ENCODE measurements at regions not wholly inside any gene's neighbourhood (a gene's known extent, or its start where the extent isn't known, plus 50 kb on each side); places are given as distances from the start of the nearest gene placed in this dataset.

GRCh38 chr4:35695421-35695820, 548.9 kb downstream of the ARAP2 start:
- WGBS (ENCODE audit: insufficient coverage) = no CpG with 5 or more reads among the region's 2 CpGs
- no peaks in the 10 kb centered on the region for H3K27me3 Mint-ChIP-seq (ENCODE audit: low read depth in 3 of 3)

GRCh38 chr4:35697210-35697736, 547.0 kb downstream of the ARAP2 start:
- intact Hi-C loops (cut with micrococcal nuclease) = no loop called here
- no peaks in the 10 kb centered on the region for H3K27me3 Mint-ChIP-seq (ENCODE audit: low read depth in 3 of 3)
- H3K9me3 ChIP-seq (replicated peaks in 1 of 2; ENCODE audit: control insufficient read depth in 1 of 2, insufficient read depth in 1 of 2, low read length in 2 of 2) = peaks cover 0 to 3% of the 10 kb centered on the region in 2 donors

More at GRCh38 chr4:35695421-35695820, 548.9 kb downstream of the ARAP2 start:
- Histone ChIP-seq H3K36me3 (replicated peaks in 1 of 2; ENCODE audit: control insufficient read depth in 1 of 2, insufficient read depth in 2 of 2, low read length in 2 of 2) (no peaks in the 10 kb centered on the region), H3K27me3 (ENCODE audit: control insufficient read depth in 2 of 2, insufficient read depth in 2 of 2, low read length in 2 of 2) (no peaks in the 10 kb centered on the region), H3K9me3 (replicated peaks in 1 of 2; ENCODE audit: control insufficient read depth in 1 of 2, insufficient read depth in 1 of 2, low read length in 2 of 2) (peaks cover 0 to 3% of the 10 kb centered on the region in 2 donors), H4K20me1 (ENCODE audit: insufficient read depth, low read length) (no peaks in the 10 kb centered on the region), H3K79me2 (ENCODE audit: insufficient read depth, low read length) (no peaks in the 10 kb centered on the region), H3K4me1 (ENCODE audit: control insufficient read depth in 1 of 2, insufficient read depth in 2 of 2, low read length in 2 of 2) (no peaks in the 10 kb centered on the region), H3K4me3 (replicated peaks in 1 of 3; ENCODE audit: low read depth in 2 of 3, low read length in 3 of 3) (no peak overlapping the region), H3K9ac (ENCODE audit: insufficient read depth, low read length, poor library complexity, severe bottlenecking) (no peak overlapping the region), H2AFZ (ENCODE audit: insufficient read depth, low read depth, low read length, poor library complexity, severe bottlenecking) (no peak overlapping the region), H3K4me2 (replicated peaks; ENCODE audit: extremely low read depth, low read length, poor library complexity, severe bottlenecking) (no peak overlapping the region), H3K27ac (ENCODE audit: low read depth in 1 of 2, low read length in 2 of 2) (no peak overlapping the region)
- TF ChIP-seq CTCF (IDR thresholded peaks at IDR 0.05) = no peak
- no peak for DNase-seq
- H3K4me1 Mint-ChIP-seq = no peaks in the 10 kb centered on the region
- intact Hi-C loops (cut with micrococcal nuclease) = no loop called here
- no peak overlapping the region for H3K4me3 Mint-ChIP-seq
- H3K36me3 Mint-ChIP-seq = no peaks in the 10 kb centered on the region
- peaks cover 0 to 10% (median 3%) of the 10 kb centered on the region in 7 donors for H3K9me3 Mint-ChIP-seq
- H3K27ac Mint-ChIP-seq = no peak overlapping the region

More at GRCh38 chr4:35697210-35697736, 547.0 kb downstream of the ARAP2 start:
- Histone ChIP-seq H3K79me2 (ENCODE audit: insufficient read depth, low read length) (no peaks in the 10 kb centered on the region), H3K4me1 (ENCODE audit: control insufficient read depth in 1 of 2, insufficient read depth in 2 of 2, low read length in 2 of 2) (no peaks in the 10 kb centered on the region), H4K20me1 (ENCODE audit: insufficient read depth, low read length) (no peaks in the 10 kb centered on the region), H3K36me3 (replicated peaks in 1 of 2; ENCODE audit: control insufficient read depth in 1 of 2, insufficient read depth in 2 of 2, low read length in 2 of 2) (no peaks in the 10 kb centered on the region), H3K27me3 (ENCODE audit: control insufficient read depth in 2 of 2, insufficient read depth in 2 of 2, low read length in 2 of 2) (no peaks in the 10 kb centered on the region), H3K4me2 (replicated peaks; ENCODE audit: extremely low read depth, low read length, poor library complexity, severe bottlenecking) (no peak overlapping the region), H2AFZ (ENCODE audit: insufficient read depth, low read depth, low read length, poor library complexity, severe bottlenecking) (no peak overlapping the region), H3K27ac (ENCODE audit: low read depth in 1 of 2, low read length in 2 of 2) (no peak overlapping the region), H3K9ac (ENCODE audit: insufficient read depth, low read length, poor library complexity, severe bottlenecking) (no peak overlapping the region), H3K4me3 (replicated peaks in 1 of 3; ENCODE audit: low read depth in 2 of 3, low read length in 3 of 3) (no peak overlapping the region)
- no peak for TF ChIP-seq CTCF (IDR thresholded peaks at IDR 0.05)
- no CpG with 5 or more reads among the region's 2 CpGs for WGBS (ENCODE audit: insufficient coverage)
- Mint-ChIP-seq H3K9me3 (peaks cover under 1 to 10% (median 4%) of the 10 kb centered on the region in 7 donors), H3K4me3 (no peak overlapping the region), H3K36me3 (no peaks in the 10 kb centered on the region), H3K27ac (no peak overlapping the region), H3K4me1 (no peaks in the 10 kb centered on the region)
- no peak for DNase-seq
